SKM-1 (cell line): ENCODE measurements at regions not wholly inside any gene's neighbourhood (a gene's known extent, or its start where the extent isn't known, plus 50 kb on each side); places are given as distances from the start of the nearest gene placed in this dataset.

Experiments
- DNase-seq: peaks from one replicate; lab custom pipeline; 2025; ENCODE audit not compliant: unreplicated experiment; lab: John Stamatoyannopoulos, UW

- no peak for DNase-seq
Measured at GRCh38 chr5:82809420-82810143, 267.6 kb downstream of the TMEM167A start.

- DNase-seq = no peak
Measured at GRCh38 chr5:82808960-82809359, 268.2 kb downstream of the TMEM167A start.

DNA sequence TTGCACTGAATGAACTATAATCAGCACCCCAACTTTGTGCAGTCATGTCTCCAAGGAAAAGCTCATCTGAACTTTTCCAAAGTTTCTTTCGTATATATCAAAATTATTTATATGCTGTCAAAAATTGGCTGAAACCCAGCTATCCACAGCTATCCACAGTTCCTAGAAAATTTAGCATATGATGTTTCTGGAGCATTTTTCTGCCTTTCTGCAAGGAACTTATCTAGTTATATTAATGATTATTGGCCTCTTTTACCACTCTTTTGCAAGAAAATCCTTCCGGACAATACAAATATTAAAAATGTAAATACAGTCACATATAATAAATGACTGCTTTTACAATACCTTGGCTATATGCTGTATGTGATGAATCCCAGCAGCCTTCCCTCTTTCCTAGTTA lies 270.2 kb downstream of the TMEM167A start:
- DNase-seq = no peak

GRCh38 chr5:82806513-82806912 lies 270.7 kb downstream of the TMEM167A start:
- no peak for DNase-seq

GRCh38 chr5:82804155-82804690 lies 273.0 kb downstream of the TMEM167A start:
- no peak for DNase-seq

DNA sequence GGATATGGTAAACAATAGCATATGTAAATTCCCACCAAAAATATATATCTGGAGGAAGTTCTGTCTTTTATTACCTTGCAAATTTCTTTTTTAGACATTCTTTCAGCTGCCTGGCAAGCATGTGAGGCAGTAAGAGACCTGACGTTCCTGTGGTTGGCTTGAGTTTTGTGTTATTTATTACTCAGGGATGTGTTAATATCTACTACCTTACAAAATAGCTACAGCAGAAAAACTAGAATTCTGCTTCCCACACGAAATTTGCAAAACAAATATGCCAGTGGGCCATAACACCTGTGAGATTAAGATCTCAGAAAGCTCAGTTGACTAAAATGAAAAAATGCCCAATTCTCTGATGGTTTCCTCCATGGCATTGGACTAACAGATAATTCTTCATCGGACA lies 274.2 kb downstream of the TMEM167A start:
- DNase-seq = no peak

DNA sequence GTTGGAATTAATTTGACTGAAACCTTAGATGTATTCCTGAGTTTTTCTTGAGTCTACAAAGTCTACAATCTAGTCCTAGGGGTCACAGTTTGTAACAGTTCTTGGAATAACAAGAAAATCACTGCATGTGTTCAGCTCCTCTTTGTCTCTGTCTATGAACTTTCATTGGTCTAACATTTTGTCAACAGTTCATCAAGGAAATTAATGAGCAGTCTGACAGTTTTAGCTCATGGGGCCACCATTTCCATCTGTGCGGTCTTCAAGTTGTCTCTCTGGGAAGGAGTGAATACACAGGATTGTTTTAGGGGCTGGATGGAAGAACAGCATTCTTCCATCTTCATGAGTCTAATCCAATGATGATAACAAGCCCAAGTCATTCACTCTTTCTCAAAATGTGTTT lies 276.4 kb downstream of the TMEM167A start:
- no peak for DNase-seq

GRCh38 chr5:82799361-82800077 lies 277.7 kb downstream of the TMEM167A start:
- DNase-seq = no peak

DNA sequence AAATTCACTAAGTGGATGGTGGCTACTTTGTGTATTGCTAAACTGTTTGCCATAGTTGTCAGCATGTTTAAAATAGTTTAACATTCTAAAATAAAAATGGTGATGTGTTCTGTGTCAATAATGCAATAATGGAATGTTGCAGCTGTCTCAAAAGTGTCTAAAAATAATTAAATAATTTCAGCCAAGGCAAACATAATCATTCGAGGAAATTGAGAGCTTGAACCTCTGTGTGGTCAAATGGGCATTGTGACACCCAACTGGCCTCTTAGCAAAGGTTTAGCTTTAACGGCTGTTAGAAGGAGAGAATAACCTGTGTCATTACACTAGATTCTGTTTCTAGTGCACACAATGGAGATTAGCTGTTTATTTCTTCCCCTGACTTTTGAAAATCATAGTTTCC lies 278.5 kb downstream of the TMEM167A start:
- DNase-seq = no peak

DNA sequence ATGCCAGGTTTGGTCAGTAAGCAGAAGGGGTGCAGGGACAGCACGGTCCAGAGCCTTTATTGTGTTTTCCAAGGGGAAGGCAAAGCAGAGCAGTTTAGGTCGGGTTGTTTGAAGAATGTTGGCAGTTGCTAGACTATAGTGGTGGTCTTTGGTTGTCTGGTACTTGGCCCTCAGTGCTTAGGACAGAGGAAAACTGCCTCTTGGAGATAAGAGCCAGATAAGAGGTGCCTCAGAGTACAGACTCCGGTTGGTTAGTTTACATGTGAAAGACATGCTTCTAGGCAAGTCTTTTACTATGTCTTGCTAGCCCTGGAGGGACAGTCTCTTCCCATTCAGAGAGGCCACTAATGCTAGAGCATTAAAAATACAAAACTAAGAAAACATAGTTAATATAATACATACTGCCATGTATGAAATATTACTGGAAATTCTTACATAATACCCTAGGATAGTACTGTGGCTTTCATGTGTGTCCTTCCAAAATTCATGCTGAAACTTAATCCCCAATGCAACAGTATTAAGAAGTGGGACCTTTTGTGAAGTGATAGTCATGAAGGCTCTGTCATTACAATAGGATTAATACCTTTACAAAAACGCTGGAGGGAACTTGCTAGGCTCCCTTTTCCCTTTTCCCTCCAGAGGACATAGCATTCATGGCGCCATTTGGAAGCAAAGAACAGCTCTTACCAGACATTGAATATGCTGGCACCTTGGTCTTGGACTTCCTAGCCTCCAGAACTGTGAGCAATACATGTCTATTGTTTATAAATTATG lies 280.4 kb downstream of the TMEM167A start:
- DNase-seq = no peak

- no peak for DNase-seq
Measured at GRCh38 chr5:82794876-82795275, 282.3 kb downstream of the TMEM167A start.

DNA sequence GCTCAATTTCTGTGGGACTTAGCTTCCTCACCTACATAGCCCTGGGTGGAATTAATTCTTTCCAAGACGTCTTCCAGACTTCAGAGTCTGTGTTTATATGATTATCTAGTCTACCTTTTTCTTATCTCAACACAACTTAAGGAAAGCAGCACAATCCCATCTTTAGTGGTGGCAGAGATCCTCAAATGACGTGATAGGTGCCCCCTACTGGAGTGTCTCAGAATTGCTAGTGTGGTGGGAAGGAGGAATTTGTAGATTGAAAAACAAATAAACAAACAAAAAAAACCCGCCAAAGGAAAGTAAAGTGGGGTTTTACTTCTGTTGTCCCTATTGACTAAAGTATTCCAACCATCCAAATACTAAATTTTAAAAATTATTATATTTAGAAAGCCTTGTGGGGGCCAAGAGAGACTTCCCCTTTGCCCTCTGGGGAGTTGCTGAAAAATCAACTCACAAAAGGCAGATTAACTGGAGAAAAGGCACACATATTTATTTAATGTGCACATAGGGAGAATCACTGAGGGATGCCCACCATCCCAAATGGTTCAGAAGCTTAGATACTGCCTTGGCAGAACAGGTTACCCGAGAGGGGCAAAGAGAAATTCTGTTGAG lies 283.3 kb downstream of the TMEM167A start:
- DNase-seq = no peak

- no peak for DNase-seq
Measured at GRCh38 chr5:82792096-82792495, 285.1 kb downstream of the TMEM167A start.

DNA sequence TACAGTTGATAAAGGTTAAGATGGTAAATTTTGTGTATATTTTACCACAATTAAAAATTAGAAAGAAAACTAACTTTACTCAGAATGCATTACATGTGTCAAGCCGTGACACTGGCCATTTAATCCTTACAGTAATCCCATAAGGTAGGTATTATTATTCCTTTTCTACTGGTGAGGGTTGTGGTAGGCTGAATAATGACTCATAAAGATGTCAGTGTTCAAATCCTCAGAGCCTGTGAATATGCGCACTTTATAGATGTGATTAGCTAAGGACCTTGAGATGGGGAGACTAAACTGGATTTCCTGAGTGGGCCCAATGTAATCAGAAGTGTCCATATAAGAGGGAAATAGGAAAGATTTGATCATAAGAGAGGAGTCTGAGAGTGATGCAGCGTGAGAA lies 288.1 kb downstream of the TMEM167A start:
- DNase-seq = no peak

DNA sequence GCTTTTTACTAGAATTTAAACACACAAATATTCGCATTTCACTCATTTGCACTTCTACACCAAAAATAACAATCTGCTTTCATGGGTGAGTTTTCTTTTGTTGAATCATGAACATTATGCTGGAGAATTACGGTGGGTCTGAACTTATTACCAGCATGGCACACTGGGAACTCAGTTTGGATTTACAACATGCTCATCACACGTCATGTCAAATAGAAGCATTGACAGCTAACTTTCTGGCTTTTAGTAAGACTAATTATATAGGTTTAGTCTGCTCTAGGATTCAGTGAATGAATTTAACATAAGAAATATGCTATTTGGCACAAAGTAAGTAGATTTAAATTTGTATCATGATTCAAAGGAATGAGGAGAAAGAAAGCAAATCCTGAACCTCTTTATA lies 290.4 kb downstream of the TMEM167A start:
- DNase-seq = no peak

- no peak for DNase-seq
Measured at GRCh38 chr5:82785882-82786509, 291.2 kb downstream of the TMEM167A start.

DNA sequence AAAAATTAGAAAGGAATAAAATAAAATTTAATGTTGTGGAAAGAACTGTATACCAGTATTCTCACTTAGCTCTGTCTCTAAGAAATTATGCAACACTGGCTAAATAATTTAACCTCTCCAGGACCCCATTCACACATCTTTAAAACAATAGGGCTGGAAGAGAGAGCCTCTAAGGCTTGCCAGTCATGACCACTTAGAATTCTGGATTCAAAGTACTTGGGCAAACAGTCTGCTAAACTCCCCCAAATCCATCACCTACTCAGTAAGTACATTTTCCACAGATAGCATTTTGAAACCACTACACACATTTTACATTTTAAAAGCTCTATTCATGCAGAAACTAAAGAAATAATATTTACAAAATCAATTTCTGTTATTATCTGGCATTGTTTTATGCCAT lies 291.7 kb downstream of the TMEM167A start:
- DNase-seq = no peak

DNA sequence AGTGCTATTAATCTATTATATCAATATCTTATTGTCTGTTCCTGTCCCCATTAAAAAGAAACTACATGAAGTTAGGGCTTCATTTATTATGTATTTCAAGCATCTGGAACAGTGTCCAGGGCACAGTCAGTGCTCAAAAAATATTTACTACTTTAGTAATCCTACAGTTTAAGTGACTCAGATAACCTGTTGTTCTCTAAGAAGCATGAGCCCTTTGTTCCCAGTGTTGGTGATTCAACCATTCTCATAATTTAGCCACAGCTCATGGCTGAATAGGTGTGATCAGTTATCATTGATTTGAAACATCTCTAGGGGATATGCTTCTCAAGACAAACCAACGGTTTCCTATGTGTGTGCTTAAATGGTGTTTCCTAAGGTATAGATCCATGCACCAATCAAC lies 292.7 kb downstream of the TMEM167A start:
- no peak for DNase-seq

- no peak for DNase-seq
Measured at GRCh38 chr5:82777106-82777505, 300.1 kb downstream of the TMEM167A start.

- no peak for DNase-seq
Measured at GRCh38 chr5:82772281-82772680, 304.9 kb downstream of the TMEM167A start.

- no peak for DNase-seq
Measured at GRCh38 chr5:82766206-82766605, 311.0 kb downstream of the TMEM167A start.
